ENCODE measurements at regions not wholly inside any gene's neighbourhood (a gene's known extent, or its start where the extent isn't known, plus 50 kb on each side); places are given as distances from the start of the nearest gene placed in this dataset.
A peak's percentile ranks its signal among the peaks of the same experiment; 100 is the strongest.
"Not testable (repeated sequence)": the region's sequence is repeated elsewhere in the genome, so short reads cannot be mapped to it uniquely, and the experiment has no call there.

DNA sequence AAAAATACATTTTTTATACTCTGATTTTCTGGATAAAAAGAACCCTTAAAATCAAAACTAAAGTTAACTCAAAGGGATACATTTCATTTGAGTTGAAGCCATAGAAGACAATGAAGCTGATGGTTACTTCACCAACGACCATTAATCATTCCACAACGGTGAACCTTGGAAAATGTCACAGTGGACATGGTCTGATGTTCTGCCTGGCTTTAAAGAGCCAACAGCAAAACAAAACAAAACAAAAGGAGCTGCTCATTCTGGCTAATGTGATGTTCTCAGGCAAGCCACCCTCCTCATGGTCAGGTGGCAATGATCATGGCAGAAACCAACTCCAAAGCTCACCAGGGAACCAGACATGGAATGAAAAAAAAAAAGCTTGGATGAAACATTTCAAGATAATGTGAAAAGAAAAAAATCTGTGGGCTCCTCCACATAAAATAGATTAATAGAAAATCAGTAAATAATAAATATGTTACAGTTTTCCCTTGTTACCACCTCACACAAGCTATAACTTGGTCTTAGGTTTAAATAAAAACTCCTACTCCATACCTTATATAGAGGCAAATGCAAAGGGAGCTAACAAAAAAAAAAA is 90.1 kb upstream of the SERTAD2 start:
- no peak for DNase-seq (ENCODE audit: low read depth)

DNA sequence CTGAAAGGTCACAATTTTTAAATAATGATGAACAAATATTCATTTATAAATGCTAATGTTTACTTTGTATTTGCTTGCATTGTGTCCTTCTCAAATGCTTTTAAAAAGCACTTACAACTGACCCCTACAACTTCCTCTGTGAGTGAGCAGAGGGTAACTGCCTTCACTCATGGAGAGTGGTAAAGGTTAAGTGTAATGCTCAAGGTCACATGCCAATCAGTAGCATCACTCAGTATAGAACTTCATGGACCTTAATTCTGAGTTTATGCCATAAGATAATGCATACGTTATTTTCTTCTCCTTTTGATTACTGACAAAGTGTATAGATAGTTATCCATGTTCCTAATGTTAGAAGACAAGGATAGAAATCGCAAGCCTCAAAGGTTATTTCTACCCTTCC is 91.8 kb upstream of the SERTAD2 start:
- no peak for DNase-seq (ENCODE audit: low read depth)

DNA sequence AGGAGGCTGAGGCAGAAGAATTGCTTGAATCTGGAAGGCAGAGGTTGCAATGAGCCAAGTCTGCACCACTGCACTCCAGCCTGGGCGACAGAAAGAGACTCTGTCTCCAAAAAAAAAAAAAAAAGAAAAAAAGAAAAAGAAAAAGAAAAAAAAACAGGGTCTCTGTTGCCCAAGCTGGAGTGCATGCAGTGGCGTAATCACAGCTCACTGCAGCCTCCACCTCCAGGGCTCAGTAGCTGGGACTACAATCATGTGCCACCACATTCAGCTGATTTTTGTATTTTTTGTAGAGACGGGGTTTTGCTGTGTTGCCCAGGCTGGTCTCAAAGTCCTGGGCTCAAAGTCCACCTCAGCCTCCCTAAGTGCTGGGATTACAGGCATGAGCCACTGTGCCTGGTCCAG is 94.0 kb upstream of the SERTAD2 start:
- DNase-seq (ENCODE audit: low read depth) = not testable (repeated sequence)

DNA sequence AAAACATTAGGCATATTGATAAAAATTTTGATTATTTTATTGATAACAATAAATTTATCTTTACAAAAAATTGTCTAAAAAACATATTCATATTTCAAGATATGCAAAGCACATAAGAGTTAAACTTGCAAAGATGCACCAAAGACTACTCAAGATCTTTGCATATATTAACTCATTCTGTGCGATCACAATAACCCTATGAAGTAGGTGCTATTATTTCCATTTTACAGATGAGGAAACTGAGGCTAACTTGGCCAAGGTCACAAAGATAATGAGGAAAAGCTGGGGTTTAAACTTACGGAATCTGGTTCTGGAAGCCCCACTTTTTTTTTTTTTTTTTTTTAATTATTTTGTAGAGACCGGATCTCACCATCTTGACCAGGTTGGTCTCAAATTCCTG is 94.4 kb upstream of the SERTAD2 start:
- no peak for DNase-seq (ENCODE audit: low read depth)

DNA sequence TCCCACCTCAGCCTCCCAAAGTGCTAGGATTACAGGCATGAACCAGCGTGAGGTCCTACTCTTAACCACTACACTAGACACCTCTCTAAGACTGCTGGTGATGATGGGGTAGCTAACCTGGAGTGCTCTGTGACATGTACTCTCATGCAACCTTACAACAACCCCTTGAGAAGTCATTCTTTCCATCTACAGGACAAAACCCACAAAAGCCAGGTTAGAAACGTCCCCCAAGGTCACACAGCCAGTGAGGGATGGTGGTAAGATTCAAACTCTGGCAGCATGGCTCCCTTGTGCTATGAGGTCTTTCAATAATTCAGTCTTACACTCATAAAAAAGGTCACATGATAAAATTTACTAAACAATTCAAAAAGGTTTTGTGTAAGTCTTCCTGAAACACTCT is 94.8 kb upstream of the SERTAD2 start:
- no peak for DNase-seq (ENCODE audit: low read depth)

DNA sequence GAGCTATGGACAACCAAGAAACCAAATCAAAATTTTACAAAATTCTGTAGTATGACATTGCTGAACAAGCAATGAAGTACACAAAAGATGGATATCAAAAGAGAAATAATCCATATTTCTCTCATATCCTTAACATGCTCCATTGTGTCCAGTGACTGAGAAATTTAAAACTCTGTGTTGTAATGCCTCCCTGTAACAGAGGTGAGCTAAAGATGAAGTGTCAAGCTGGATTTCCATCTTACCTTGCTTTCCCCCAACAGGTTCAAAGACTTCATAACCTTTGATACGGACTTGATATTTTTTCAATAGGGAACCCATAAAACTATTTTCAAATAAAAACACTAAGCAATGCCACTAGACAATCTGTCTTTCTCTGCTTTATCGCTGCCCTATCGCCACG is 95.7 kb upstream of the SERTAD2 start:
- no peak for DNase-seq (ENCODE audit: low read depth)

DNA sequence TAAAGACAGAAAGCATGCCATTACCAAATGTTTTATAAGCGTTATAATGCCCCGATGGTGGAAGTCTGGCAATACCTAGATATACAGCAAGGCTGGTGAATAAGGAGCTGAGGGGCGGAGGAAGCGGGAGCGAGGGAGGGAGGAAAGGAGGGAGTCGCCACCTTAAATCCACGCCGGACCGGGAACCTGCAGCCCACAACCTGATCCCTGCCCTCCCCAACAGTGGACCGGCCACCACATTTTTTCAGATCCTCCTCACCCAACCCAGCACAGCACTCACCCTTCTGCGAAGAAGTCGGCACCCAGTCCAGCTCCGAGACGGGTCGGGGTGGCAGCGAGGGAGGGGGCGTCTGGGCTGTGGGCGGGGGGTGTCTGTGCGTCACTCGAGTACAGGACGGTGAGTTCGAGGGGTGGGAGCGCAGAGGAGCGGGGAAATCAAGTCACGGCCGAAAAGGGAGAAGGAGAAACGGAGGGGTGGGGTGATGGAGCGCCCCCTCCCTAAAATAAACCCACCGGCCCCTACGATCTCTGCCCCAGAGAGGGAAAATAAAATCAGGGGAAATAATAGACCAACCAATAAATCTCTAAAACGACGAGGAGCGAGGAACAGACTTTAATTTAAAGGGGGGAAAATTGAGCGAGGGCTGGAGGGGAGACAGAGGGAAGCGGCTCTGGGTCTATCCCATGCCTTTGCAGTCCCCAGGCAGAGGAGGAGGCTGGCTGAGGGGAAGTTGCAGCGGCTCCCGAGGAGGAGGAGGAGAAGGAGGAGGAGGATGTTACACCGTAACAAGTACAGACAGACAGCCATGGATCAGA is 96.5 kb upstream of the SERTAD2 start:
- no peak for DNase-seq (ENCODE audit: low read depth)

DNA sequence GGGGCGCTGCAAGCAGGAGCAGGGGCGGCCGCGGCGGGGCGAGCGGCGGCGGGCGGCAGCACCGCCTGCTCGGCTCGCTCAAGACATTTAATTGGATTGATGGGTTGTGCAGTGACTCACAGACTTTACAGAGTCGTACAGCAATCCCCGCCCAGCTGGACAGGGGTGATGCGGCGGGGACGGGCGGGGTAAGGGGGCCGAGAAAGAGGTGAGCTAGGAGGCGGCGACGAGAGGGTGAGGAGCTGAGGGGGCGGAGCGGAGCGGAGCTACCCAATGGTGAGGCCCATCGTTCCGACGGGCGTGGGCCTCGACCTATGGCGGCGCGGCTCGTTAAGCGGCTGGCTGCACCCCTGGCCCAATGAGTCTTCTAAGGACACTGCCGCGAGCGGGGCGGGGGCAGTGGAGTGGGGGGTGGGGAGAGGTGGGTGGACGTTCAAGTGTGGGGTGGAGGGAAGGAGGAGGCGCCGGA is 97.1 kb upstream of the SERTAD2 start:
- DNase-seq (ENCODE audit: low read depth) = no peak

DNA sequence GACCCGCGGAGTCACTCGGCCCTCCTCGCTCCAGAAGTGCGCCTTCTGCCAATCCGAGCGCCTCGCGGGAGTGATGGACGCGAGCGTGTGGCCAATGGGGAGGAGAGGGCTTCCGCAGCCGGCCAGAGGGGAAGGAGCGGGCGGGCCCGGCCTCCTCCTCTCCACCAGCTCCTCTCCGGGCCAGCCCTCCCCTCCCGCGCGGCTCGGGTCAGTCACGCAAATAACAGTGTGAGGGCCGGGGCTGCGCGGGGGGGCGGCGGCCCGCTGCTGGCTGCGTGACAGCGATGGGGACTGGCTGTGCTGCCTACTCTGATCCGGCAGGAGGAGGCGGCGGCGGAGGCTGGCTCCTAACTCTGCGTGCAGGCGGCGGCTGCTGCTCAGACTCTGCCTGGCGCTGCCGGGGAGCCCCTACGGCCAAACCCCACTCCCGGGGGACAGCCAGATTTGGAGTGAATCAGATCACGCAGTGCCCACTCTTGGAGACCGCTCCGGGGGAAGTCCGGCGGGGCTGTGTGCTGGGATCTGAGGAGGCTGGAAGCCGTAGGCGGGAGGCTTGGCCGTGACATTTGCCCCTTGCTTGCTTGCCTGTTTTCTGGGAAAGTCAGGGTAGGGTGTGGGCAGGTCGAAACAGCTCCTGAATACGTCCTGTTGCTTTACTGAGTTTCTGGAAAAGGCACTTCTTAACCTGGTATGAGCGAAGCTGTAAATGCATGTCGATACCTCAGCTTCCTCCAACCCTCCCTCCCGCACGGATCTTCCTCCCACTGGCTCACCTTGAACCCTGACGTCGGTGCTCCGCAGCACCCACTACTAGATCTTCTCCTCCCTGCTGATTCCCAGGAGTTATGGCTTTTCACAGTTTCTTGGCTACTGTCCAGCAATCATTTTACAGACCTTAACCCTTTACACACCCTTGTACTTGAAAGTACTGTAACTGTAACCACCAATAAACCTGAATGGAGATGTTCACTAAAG is 97.9 kb upstream of the SERTAD2 start:
- DNase-seq (ENCODE audit: low read depth) = peak; percentile 99

DNA sequence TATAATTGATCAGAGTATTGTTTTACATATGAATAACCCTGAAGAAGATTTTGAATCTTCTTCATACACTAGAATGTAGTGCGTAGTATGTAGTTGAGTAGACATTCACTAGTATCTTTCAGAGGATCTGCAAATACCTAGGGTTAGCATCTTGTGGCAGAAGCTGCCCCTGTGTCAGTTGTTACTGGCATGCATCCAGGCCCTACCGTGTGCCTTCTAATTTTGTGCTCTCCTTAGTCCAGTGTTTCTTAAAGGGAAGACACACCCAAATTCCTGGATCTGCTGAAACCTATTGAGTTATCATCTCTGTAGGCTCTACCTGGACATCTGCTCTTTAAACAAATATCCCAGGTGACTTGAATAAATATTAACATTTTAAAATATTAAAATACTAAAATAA is 99.7 kb upstream of the SERTAD2 start:
- DNase-seq (ENCODE audit: low read depth) = no peak

DNA sequence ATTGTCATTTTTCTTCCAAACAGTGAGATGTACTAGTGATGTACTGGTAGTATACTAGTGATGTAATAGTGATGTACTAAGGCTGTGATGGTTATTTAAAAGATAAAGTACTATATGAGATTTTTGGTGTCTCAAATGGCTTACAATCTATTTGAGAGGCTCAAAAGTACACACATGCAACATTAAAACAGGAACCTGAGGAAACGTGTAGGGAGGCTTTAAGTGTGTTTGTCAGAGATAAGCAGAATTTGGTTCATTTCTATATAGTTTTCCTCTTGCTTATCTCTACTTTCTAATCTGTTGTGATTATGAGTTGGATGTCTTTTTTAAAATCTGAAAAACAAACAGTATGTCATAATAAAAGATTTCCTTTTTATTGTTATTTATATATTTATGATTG is 100.9 kb upstream of the SERTAD2 start:
- DNase-seq (ENCODE audit: low read depth) = no peak

DNA sequence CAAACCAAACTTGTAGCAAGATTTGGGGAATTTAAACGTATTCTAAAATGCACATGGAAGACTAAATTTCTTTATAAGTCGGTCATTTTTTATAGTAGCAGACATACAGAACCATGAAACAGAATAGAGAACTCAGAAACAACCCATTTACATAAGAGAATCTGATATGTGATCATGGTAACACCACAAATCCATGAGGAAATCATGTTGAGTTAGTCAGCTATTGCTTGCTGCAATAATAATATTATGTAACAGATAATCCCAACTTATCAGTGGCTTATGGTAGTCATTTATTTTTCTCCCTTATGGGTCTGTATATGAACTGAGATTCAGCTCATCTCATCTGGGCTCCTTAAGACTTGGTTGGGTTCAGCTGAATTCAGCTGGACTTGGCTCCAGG is 103.4 kb upstream of the SERTAD2 start:
- DNase-seq (ENCODE audit: low read depth) = no peak

DNA sequence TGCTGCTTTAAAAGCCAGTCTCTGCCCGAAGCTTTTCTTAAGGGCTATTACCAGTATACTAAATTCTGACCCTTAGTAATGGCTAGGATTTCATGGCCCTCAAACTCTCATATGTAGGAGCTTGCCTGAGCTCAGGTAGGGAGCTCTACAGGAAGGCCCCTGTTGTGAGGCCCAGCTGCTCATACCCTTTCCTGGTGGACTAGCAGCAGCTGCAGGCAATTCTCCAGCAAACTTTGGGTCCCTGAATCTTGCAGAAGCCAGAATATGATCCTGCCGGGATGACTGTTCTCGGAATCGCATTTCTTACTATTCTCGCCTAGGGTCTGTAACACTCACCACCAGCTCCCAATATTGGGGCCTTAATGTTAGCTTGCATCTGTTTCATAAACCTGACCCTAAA is 106.4 kb upstream of the SERTAD2 start:
- DNase-seq (ENCODE audit: low read depth) = no peak

DNA sequence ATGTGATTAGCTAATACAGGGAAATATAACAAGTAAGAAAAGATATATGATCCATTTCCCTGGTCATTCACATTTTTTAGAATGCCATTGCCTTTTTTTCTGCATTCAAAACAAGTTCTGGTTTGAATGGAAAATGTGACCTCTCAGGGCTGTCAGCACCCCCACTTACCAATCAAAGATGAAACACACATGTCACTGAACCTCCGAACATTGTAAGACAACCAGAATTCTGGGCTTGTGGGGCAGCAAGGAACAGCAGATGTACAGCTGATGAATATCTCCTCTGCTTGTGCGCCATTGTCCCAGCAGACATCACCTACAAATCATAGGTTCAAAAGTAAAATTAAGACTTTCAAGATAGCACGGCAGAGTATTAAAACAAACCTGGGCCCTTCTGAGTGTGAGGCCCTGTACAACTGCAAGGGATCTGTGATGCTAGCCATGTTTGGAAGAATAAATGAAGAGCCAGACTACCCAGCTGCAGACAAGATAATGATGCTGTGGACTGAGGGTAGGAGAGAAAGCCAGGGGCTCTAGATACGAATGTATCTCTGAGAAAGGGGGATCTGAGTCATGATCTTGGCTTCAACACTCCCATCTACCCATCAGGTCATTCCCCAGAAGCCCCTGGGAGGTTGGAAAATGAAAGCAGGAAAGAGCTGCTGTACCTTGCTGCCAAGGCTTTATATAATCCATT is 108.7 kb upstream of the SERTAD2 start:
- DNase-seq (ENCODE audit: low read depth) = no peak

DNA sequence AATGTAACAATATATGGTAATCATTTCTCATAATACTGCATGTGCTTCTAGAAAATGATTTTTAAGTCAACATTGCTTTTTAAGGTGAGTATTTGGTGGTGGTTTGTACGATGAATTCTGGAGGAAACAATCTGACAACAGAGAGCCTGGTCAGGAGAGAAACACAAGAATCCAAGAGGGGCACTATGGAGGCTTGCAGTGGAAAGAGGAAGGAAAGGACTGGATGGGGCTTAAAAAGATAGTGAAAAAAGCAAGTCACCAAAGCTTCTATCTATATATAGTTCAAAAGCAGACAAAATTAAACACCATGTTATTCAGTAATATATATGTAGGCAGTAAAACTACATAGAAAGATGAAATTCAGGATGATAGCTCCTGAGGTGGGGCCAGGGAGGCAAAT is 109.4 kb upstream of the SERTAD2 start:
- no peak for DNase-seq (ENCODE audit: low read depth)

DNA sequence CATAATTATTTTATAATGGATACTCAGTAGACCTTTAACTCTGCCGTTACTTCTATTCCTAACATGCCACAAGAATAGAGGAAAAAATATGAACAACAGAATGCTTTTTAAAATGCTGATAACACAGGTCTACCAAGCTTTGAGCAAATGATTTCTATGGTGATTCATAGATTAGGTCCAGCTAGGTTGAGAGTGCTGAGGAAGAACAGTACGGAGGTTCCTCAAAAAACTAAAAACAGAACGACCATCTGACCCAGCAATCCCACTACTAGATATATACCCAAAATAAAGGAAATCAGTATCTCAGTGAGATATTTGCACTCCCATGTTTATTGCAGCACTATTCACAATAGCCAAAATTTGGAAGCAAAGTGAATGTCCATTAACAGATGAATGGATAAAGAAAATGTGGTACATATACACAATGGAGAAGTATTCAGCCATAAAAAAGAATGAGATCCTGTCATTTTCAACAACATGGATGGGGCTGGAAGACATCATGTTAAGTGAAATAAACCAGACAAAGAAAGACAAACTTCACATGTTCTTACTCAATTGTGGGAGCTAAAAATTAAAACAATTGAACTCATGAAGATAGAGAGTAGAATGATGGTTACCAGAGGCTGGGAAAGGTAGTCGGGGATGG is 111.6 kb upstream of the SERTAD2 start:
- no peak for DNase-seq (ENCODE audit: low read depth)

DNA sequence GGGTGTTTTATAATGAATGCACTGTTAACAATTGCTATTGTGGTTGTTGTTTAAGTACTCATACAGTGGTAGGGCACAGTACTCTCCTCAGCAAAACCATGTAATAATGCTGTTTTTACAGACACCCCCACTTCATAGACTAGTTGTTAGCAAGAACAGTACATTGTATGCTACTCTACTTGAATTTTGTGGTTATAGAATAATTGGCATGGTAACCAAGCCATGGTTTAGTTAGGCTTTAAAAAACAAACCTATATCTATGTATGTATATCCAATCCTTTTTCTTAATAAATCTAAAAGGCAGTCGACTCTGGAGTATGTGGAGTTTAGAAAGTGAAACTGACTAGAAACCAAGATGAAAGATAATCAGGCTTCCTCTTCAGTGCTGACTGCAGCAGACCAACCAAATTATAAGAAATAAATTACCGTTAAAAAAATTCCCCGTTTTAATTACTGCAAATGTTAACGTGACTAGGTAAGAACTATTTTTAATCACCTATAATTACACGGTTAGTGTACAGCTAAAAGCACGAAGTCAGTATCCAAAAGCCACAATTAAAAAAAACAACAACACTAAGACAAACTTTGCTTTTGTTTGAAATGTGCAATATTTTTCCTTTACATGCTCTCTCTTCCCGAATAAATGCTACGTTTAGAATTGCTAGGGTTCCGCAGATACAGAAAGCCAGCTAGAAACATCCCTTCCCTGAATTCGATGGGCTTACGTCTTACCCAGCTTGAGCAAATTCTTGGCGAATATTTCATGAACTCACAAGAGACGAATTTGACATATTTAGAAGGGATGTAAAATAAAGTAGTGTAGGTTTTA is 113.3 kb upstream of the SERTAD2 start:
- no peak for DNase-seq (ENCODE audit: low read depth)

DNA sequence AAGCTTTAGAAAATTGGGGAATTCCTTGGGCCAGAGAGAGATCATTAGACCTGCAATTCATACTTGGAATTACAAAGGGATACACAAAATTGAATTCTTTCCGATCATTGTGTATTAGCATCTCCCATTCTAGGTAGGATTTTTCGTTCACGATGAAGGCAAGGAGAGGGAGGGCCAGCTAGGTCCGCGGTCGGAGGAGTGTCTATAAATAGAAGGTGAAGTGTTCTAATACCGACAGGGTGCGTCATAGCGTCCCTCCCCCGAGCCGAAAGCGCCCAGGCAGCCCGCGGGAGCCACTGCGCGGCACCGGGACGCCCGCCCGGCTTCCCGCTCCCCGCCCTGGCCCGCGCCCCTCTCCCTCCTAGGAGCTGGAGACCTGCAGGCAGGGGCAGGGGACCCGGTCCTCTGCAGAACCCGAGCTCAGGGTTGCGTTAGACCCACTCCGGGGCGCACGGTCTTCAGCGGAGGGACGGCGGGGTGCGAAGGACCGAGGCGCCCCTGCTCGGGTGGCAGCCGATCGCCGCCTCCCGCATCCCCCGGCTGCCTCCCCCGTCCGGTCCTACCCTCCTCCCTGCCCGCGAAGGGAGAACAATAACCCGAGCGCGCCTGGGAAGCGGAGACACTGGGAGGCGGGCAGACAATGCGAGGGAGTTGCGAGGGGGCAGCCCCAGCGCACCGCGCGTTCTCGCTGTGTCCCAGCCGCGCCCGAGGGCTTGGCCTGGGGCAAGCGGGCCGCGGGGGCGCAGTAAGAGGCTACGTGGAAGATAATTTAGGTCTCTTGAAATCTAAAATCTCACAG is 114.2 kb upstream of the SERTAD2 start:
- peak; percentile 76 for DNase-seq (ENCODE audit: low read depth)

DNA sequence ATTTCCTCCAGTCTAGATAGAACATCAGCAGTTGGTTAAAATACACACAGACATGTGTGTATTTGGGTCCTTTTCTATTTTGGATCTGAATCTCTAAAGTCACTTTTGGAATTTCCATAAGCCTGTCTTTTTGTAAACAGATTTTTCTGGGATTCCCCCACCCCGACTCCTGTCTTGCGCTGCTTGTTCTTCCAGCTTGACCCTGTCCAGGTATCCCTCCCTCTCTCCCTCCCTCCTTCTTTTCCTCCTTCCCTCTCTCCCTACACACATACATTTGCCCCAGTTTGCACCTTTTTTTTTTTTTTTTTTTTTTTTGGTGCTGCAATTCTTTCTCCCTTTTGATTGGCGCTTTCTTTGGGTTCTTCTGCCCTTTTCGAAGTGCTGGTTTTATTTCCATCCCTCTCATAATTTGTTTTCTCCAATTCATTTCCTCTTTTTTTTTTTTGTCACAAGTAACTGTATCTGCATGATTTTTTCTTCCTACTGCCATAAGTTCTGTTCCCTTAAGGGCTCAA is 114.8 kb upstream of the SERTAD2 start:
- DNase-seq (ENCODE audit: low read depth) = no peak

All from GM04504 (cell line).